ENCODE measurements at regions not wholly inside any gene's neighbourhood (a gene's known extent, or its start where the extent isn't known, plus 50 kb on each side); places are given as distances from the start of the nearest gene placed in this dataset.

GRCh38 chr13:90098577-90098976 is 1248.9 kb upstream of the MIR17HG start:
- no peak for DNase-seq
- Histone ChIP-seq H3K27me3 (no peaks in the 10 kb centered on the region), H3K4me3 (no peak overlapping the region), H3K4me1 (no peaks in the 10 kb centered on the region), H3K27ac (no peak overlapping the region), H3K9me3 (no peaks in the 10 kb centered on the region), H3K36me3 (no peaks in the 10 kb centered on the region)
- WGBS, 2 donors, result 77 to 83% methylated on average over 4 of the region's 4 CpGs
- TF ChIP-seq CTCF (IDR thresholded peaks at IDR 0.05) (no peak), POLR2A (IDR thresholded peaks at IDR 0.05) (no peak)
- intact Hi-C loops (cut with DNase I), result no loop called here

- WGBS, 2 donors, result 72 to 74% methylated on average over 4 of the region's 4 CpGs
- TF ChIP-seq POLR2A (IDR thresholded peaks at IDR 0.05), result no peak
- TF ChIP-seq CTCF (IDR thresholded peaks at IDR 0.05), result no peak
These were observed 1247.6 kb upstream of the MIR17HG start for GRCh38 chr13:90099847-90100246.

GRCh38 chr13:90103099-90103784 is 1244.2 kb upstream of the MIR17HG start:
- Histone ChIP-seq H3K4me1 (peaks cover 0 to 22% (median 0%) of the 10 kb centered on the region in 3 donors), H3K9me3 (no peaks in the 10 kb centered on the region), H3K4me3 (no peak overlapping the region), H3K27ac (no peak overlapping the region), H3K27me3 (no peaks in the 10 kb centered on the region), H3K36me3 (no peaks in the 10 kb centered on the region)
- DNase-seq, result no peak
- WGBS, 2 donors, result 61 to 75% methylated on average over 4 of the region's 4 CpGs
- TF ChIP-seq CTCF (IDR thresholded peaks at IDR 0.05) (no peak), POLR2A (IDR thresholded peaks at IDR 0.05) (no peak)
- intact Hi-C loops (cut with DNase I), result no loop called here

More at GRCh38 chr13:90099847-90100246, 1247.6 kb upstream of the MIR17HG start:
- DNase-seq, result no peak
- intact Hi-C loops (cut with DNase I), result no loop called here
- Histone ChIP-seq H3K4me1 (peaks cover 0 to 4% (median 0%) of the 10 kb centered on the region in 3 donors), H3K27ac (no peak overlapping the region), H3K27me3 (no peaks in the 10 kb centered on the region), H3K36me3 (no peaks in the 10 kb centered on the region), H3K9me3 (no peaks in the 10 kb centered on the region), H3K4me3 (no peak overlapping the region)

- DNase-seq, result no peak
- H3K4me3 ChIP-seq, result no peak overlapping the region
- intact Hi-C loops (cut with DNase I), result no loop called here
- peaks cover 0 to 22% (median 0%) of the 10 kb centered on the region in 3 donors for H3K4me1 ChIP-seq
- TF ChIP-seq CTCF (IDR thresholded peaks at IDR 0.05) (no peak), POLR2A (IDR thresholded peaks at IDR 0.05) (no peak)
- H3K9me3 ChIP-seq, result no peaks in the 10 kb centered on the region
- H3K36me3 ChIP-seq, result no peaks in the 10 kb centered on the region
- H3K27ac ChIP-seq, result peak overlapping the region in 2 of 4 donors; percentile 51 to 73
- WGBS, 2 donors, result 73 to 92% methylated on average over 2 of the region's 2 CpGs
- no peaks in the 10 kb centered on the region for H3K27me3 ChIP-seq
These were observed 1242.7 kb upstream of the MIR17HG start for GRCh38 chr13:90104764-90105163.

GRCh38 chr13:90105276-90105675 is 1242.2 kb upstream of the MIR17HG start:
- Histone ChIP-seq H3K9me3 (no peaks in the 10 kb centered on the region), H3K4me3 (no peak overlapping the region), H3K4me1 (peaks cover 0 to 22% (median 0%) of the 10 kb centered on the region in 3 donors), H3K27ac (peak overlapping the region in 2 of 4 donors; percentile 51 to 73), H3K27me3 (no peaks in the 10 kb centered on the region), H3K36me3 (no peaks in the 10 kb centered on the region)
- TF ChIP-seq POLR2A (IDR thresholded peaks at IDR 0.05), result no peak
- no peak for TF ChIP-seq CTCF (IDR thresholded peaks at IDR 0.05)
- no peak for DNase-seq
- intact Hi-C loops (cut with DNase I), result no loop called here

Data from esophagus squamous epithelium (tissue), 5 donors.